ENCODE measurements at regions not wholly inside any gene's neighbourhood (a gene's known extent, or its start where the extent isn't known, plus 50 kb on each side); places are given as distances from the start of the nearest gene placed in this dataset.

GRCh38 chr3:139101396-139101795, 56.7 kb upstream of the PRR23C start:
- Histone ChIP-seq H3K4me1 (ENCODE audit: control insufficient read depth, insufficient read depth, low read length) (no peaks in the 10 kb centered on the region), H3K36me3 (ENCODE audit: control insufficient read depth in 2 of 2, insufficient read depth in 1 of 2, low read length in 2 of 2) (no peaks in the 10 kb centered on the region), H3K4me3 (ENCODE audit: low read depth, low read length) (no peak overlapping the region), H3K27ac (ENCODE audit: extremely low read depth, low read depth, low read length) (no peak overlapping the region), H3K9me3 (ENCODE audit: control insufficient read depth, insufficient read depth, low read depth, low read length) (no peaks in the 10 kb centered on the region)
- POLR2A ChIA-PET = no interaction called here
- CTCF ChIA-PET = interaction anchor here (1.6 kb wide), 1 partner anchor 11 kb away, joined by 10 read pairs; no protein-coding TSS in a partner anchor
- TF ChIP-seq ZIC2 (tag by site-specific recombination; IDR thresholded peaks at IDR 0.05) (peak; percentile 15; the same call in 1 of the 2 replicates), ZNF433 (tag by site-specific recombination; IDR thresholded peaks at IDR 0.05; ENCODE audit: low read depth) (no peak), GLIS1 (tag by site-specific recombination; IDR thresholded peaks at IDR 0.05) (peak; percentile 53)

GRCh38 chr3:139103484-139103883, 58.8 kb upstream of the PRR23C start:
- TF ChIP-seq ZNF768 (tag by site-specific recombination; IDR thresholded peaks at IDR 0.05) (no peak), ZNF558 (tag by site-specific recombination; IDR thresholded peaks at IDR 0.05) (no peak), ELK4 (IDR thresholded peaks at IDR 0.05; ENCODE audit: borderline replicate concordance, low read depth, low read length) (no peak), ZNF837 (tag by site-specific recombination; IDR thresholded peaks at IDR 0.05) (no peak), ZFP3 (tag by site-specific recombination; IDR thresholded peaks at IDR 0.05; ENCODE audit: low read depth) (no peak), ZBTB44 (tag by site-specific recombination; IDR thresholded peaks at IDR 0.05) (no peak), GLIS1 (tag by site-specific recombination; IDR thresholded peaks at IDR 0.05) (no peak), TRIM28 (IDR thresholded peaks at IDR 0.05; ENCODE audit: borderline replicate concordance, low read length) (no peak), SP7 (tag by site-specific recombination; IDR thresholded peaks at IDR 0.05) (no peak), ZNF324 (tag by site-specific recombination; IDR thresholded peaks at IDR 0.05) (no peak), ZNF416 (tag by site-specific recombination; IDR thresholded peaks at IDR 0.05) (no peak), ZNF514 (tag by site-specific recombination; IDR thresholded peaks at IDR 0.05) (no peak), ZNF623 (tag by site-specific recombination; IDR thresholded peaks at IDR 0.05) (no peak), ZNF311 (tag by site-specific recombination; IDR thresholded peaks at IDR 0.05; ENCODE audit: borderline replicate concordance) (no peak), ZNF433 (tag by site-specific recombination; IDR thresholded peaks at IDR 0.05; ENCODE audit: low read depth) (no peak), ZNF791 (tag by site-specific recombination; IDR thresholded peaks at IDR 0.05) (no peak)
- H3K4me3 ChIP-seq (ENCODE audit: low read depth, low read length) = no peak overlapping the region
- POLR2A ChIA-PET = no interaction called here
- H3K4me1 ChIP-seq (ENCODE audit: control insufficient read depth, insufficient read depth, low read length) = no peaks in the 10 kb centered on the region
- no peaks in the 10 kb centered on the region for H3K36me3 ChIP-seq (ENCODE audit: control insufficient read depth in 2 of 2, insufficient read depth in 1 of 2, low read length in 2 of 2)
- CTCF ChIA-PET = no interaction called here
- H3K9me3 ChIP-seq (ENCODE audit: control insufficient read depth, insufficient read depth, low read depth, low read length) = no peaks in the 10 kb centered on the region
- H3K27ac ChIP-seq (ENCODE audit: extremely low read depth, low read depth, low read length) = no peak overlapping the region

GRCh38 chr3:139104062-139104461, 59.4 kb upstream of the PRR23C start:
- Histone ChIP-seq H3K27ac (ENCODE audit: extremely low read depth, low read depth, low read length) (no peak overlapping the region), H3K4me1 (ENCODE audit: control insufficient read depth, insufficient read depth, low read length) (no peaks in the 10 kb centered on the region), H3K4me3 (ENCODE audit: low read depth, low read length) (no peak overlapping the region), H3K9me3 (ENCODE audit: control insufficient read depth, insufficient read depth, low read depth, low read length) (no peaks in the 10 kb centered on the region), H3K36me3 (ENCODE audit: control insufficient read depth in 2 of 2, insufficient read depth in 1 of 2, low read length in 2 of 2) (no peaks in the 10 kb centered on the region)
- CTCF ChIA-PET = interaction anchor here (0.6 to 1.0 kb wide), 2 partner anchors 225 to 957 kb away, joined by 4 to 5 read pairs; no protein-coding TSS in a partner anchor
- no peak for TF ChIP-seq ZBTB21 (tag by site-specific recombination; IDR thresholded peaks at IDR 0.05)
- no peak for TF ChIP-seq BCL11B (tag by site-specific recombination; IDR thresholded peaks at IDR 0.05; ENCODE audit: low read depth)
- no peak for TF ChIP-seq PRDM4 (tag by site-specific recombination; IDR thresholded peaks at IDR 0.05)
- no peak for TF ChIP-seq ZNF266 (tag by site-specific recombination; IDR thresholded peaks at IDR 0.05; ENCODE audit: low read depth)
- POLR2A ChIA-PET = no interaction called here
